HepG2 (cell line): ENCODE measurements at regions not wholly inside any gene's neighbourhood (a gene's known extent, or its start where the extent isn't known, plus 50 kb on each side); places are given as distances from the start of the nearest gene placed in this dataset.

Source experiments
- ATAC-seq: fragments of 200-7000 bp; cut with Tn5 transposase; 3 replicates; pipeline ENCODE4 v1.9.1; 2020; ENCODE audit warnings: mild to moderate bottlenecking, moderate library complexity
- BruUV-seq: library from RNA; stranded (reverse); fragments of 400-500 nt; replicated peaks from 2 replicates; lab custom pipeline; 2021; lab: Mats Ljungman, UMichigan
- CTCF ChIA-PET: fragments of 300-600 bp; formaldehyde crosslinking; extraction: SDS; loops from one replicate; lab custom pipeline; 2021; ENCODE audit warnings: low total read pairs, inconsistent platforms, low intra/inter-chr PET ratio; lab: Yijun Ruan, JAX
- POLR2A ChIA-PET: fragments of 350-600 bp; sonication (Branson Sonifier 250); formaldehyde crosslinking; loops from one replicate; lab custom pipeline; 2020; ENCODE audit warnings: antibody characterized with exemption, inconsistent platforms; lab: Yijun Ruan, JAX
- DNase-seq: peaks from one replicate; pipeline ENCODE4 v3.0.0-alpha.2; 2015; ENCODE audit warnings: low spot score
- FAIRE-seq: peaks from 3 replicates; lab custom pipeline; 2011; peaks lifted over from hg19 to GRCh38; lab: Jason Lieb, UNC
- H2AFZ ChIP-seq: one replicate; pipeline ENCODE4 v1.6.1; 2011; ENCODE audit warnings: low read length, inconsistent platforms
- H3K27ac ChIP-seq: fragments of 300-600 bp; 3 replicates; pipeline ENCODE4 v1.8.0; 2011; ENCODE audit warnings: mixed run types, mild to moderate bottlenecking, mixed read lengths, low read length, inconsistent platforms; ENCODE audit not compliant: insufficient read depth; ENCODE audit errors: extremely low read length
- H3K27me3 ChIP-seq, 2 experiments: fragments of 200-600 bp in 1 of 2; 2 replicates in 1 of 2; 3 replicates in 1 of 2; pipeline versions ENCODE4 v1.6.0 to v1.8.0; 2011; ENCODE audit warnings: low read length in 2 of 2, mild to moderate bottlenecking in 2 of 2, moderate library complexity in 2 of 2, inconsistent platforms in 1 of 2; ENCODE audit not compliant: insufficient read depth in 2 of 2, control insufficient read depth in 1 of 2
- H3K36me3 ChIP-seq, 2 experiments: fragments of 200-600 bp in 1 of 2; replicated peaks in 1 of 2; 2 replicates in 1 of 2; 3 replicates in 1 of 2; pipeline versions ENCODE4 v1.5.1 to v1.8.0; 2011; ENCODE audit warnings: low read length in 2 of 2, inconsistent platforms in 1 of 2; ENCODE audit not compliant: insufficient read depth in 2 of 2, control insufficient read depth in 1 of 2
- H3K4me1 ChIP-seq: 2 replicates; pipeline ENCODE4 v1.5.1; 2012; ENCODE audit warnings: low read length, inconsistent platforms; ENCODE audit not compliant: insufficient read depth
- H3K4me2 ChIP-seq: 2 replicates; pipeline ENCODE4 v1.6.0; 2011; ENCODE audit warnings: low read depth, low read length, inconsistent platforms
- H3K4me3 ChIP-seq, 3 experiments: fragments of 200-600 bp in 1 of 3; sonication (generic), shearing (Covaris generic) in 1 of 3; replicated peaks in 1 of 3; 2 replicates each; pipeline ENCODE4 v1.5.1; 2011 to 2016; ENCODE audit warnings: low read length in 3 of 3, inconsistent platforms in 2 of 3, low read depth in 2 of 3, mild to moderate bottlenecking in 2 of 3, control low read depth in 1 of 3, mixed read lengths in 1 of 3; ENCODE audit not compliant: insufficient read depth in 1 of 3
- H3K79me2 ChIP-seq: one replicate; pipeline ENCODE4 v1.6.1; 2011; ENCODE audit warnings: low read length, inconsistent platforms; ENCODE audit not compliant: insufficient read depth
- H3K9ac ChIP-seq: 2 replicates; pipeline ENCODE4 v1.6.0; 2011; ENCODE audit warnings: mild to moderate bottlenecking, low read depth, low read length, inconsistent platforms; ENCODE audit not compliant: insufficient read depth
- H3K9me3 ChIP-seq: 2 replicates; pipeline ENCODE4 v1.5.1; 2012; ENCODE audit warnings: mild to moderate bottlenecking, low read length
- H4K20me1 ChIP-seq: 2 replicates; pipeline ENCODE4 v1.6.0; 2011; ENCODE audit warnings: inconsistent platforms, mild to moderate bottlenecking, low read length, moderate library complexity; ENCODE audit not compliant: insufficient read depth
- AKNA ChIP-seq: sonication (generic); formaldehyde crosslinking; IDR thresholded peaks from 2 replicates; pipeline ENCODE4 v1.4.0; 2020; ENCODE audit warnings: missing genetic modification reagents, borderline replicate concordance
- ARID2 ChIP-seq: sonication (generic); formaldehyde crosslinking; IDR thresholded peaks from 2 replicates; pipeline ENCODE4 v1.8.1; 2022; ENCODE audit warnings: mild to moderate bottlenecking, missing genetic modification reagents, borderline replicate concordance
- CREB1 ChIP-seq, 2 experiments: fragments of 450-650 bp in 1 of 2; IDR thresholded peaks; 2 replicates each; pipeline ENCODE4 v1.6.1; 2016 to 2017; ENCODE audit warnings: control low read depth in 1 of 2, mild to moderate bottlenecking in 1 of 2, missing compliant biosample characterization in 1 of 2, missing genetic modification characterization in 1 of 2
- DPF2 ChIP-seq: sonication (generic); formaldehyde crosslinking; IDR thresholded peaks from 2 replicates; pipeline ENCODE4 v1.4.0; 2020; ENCODE audit warnings: mild to moderate bottlenecking, low read depth, missing genetic modification reagents, borderline replicate concordance
- FOSL2 ChIP-seq: sonication (generic); formaldehyde crosslinking; IDR thresholded peaks from 2 replicates; pipeline ENCODE4 v1.4.0; 2020; ENCODE audit warnings: missing genetic modification reagents
- HDAC6 ChIP-seq: fragments of 200-600 bp; sonication (generic); IDR thresholded peaks from 2 replicates; pipeline ENCODE4 v1.7.0; 2017; ENCODE audit warnings: mild to moderate bottlenecking, antibody characterized with exemption, low read length, low read depth
- KDM6A ChIP-seq: IDR thresholded peaks from 2 replicates; pipeline ENCODE4 v1.6.1; 2016; ENCODE audit warnings: low read depth
- SRSF4 ChIP-seq: fragments of 200-400 bp; formaldehyde crosslinking; IDR thresholded peaks from one replicate; pipeline ENCODE4 v1.6.1; 2018; ENCODE audit warnings: mild to moderate bottlenecking, low read depth, low read length, moderate library complexity; ENCODE audit not compliant: poor library complexity, severe bottlenecking
- SUZ12 ChIP-seq: fragments of 150-350 bp; IDR thresholded peaks from 2 replicates; pipeline ENCODE4 v1.6.1; 2014; ENCODE audit warnings: low read depth, low read length
- TFE3 ChIP-seq: IDR thresholded peaks from 2 replicates; pipeline ENCODE4 v1.6.1; 2016
- ZNF180 ChIP-seq: sonication (generic); formaldehyde crosslinking; IDR thresholded peaks from 2 replicates; pipeline ENCODE4 v1.4.0; 2020; ENCODE audit warnings: low read depth, missing genetic modification reagents, borderline replicate concordance
- ZNF30 ChIP-seq: sonication (generic); formaldehyde crosslinking; IDR thresholded peaks from 2 replicates; pipeline ENCODE4 v1.5.0; 2020; ENCODE audit warnings: mild to moderate bottlenecking, missing genetic modification reagents
- ZNF326 ChIP-seq: sonication (generic); formaldehyde crosslinking; IDR thresholded peaks from 2 replicates; pipeline ENCODE4 v1.4.0; 2020; ENCODE audit warnings: missing genetic modification reagents, borderline replicate concordance
- ZNF562 ChIP-seq: sonication (generic); formaldehyde crosslinking; IDR thresholded peaks from 2 replicates; pipeline ENCODE4 v1.8.0; 2022; ENCODE audit warnings: missing genetic modification reagents, borderline replicate concordance
- ZNF704 ChIP-seq: sonication (generic); formaldehyde crosslinking; IDR thresholded peaks from 2 replicates; pipeline ENCODE4 v1.8.1; 2023; ENCODE audit warnings: mild to moderate bottlenecking, inconsistent platforms, moderate library complexity, missing genetic modification reagents, borderline replicate concordance
- ZNF784 ChIP-seq: sonication (generic); formaldehyde crosslinking; IDR thresholded peaks from 2 replicates; pipeline ENCODE4 v1.5.1; 2020; ENCODE audit warnings: missing genetic modification reagents, mild to moderate bottlenecking, borderline replicate concordance
- ZNF891 ChIP-seq: sonication (generic); formaldehyde crosslinking; IDR thresholded peaks from 2 replicates; pipeline ENCODE4 v1.5.0; 2020; ENCODE audit warnings: mild to moderate bottlenecking, missing genetic modification reagents
- ZSCAN12 ChIP-seq: sonication (generic); formaldehyde crosslinking; IDR thresholded peaks from 2 replicates; pipeline ENCODE4 v1.9.0; 2021; ENCODE audit warnings: mild to moderate bottlenecking, missing genetic modification reagents
- WGBS: methylation state at CpG from one replicate; pipeline ENCODE4 v1.1.6; 2017; ENCODE audit warnings: low lambda C conversion rate; 5-methylcytosine and 5-hydroxymethylcytosine counted together
- in situ Hi-C: cut with HindIII; loops from 2 replicates; pipeline ENCODE4 v1.10.0; 2017; ENCODE audit warnings: low pct_unique_long_range_greater_than_20kb; ENCODE audit not compliant: extremely low pct_ligation_motif_present
- intact Hi-C: fragments of 100-400 bp; cut with micrococcal nuclease; formaldehyde crosslinking; loops from one replicate; pipeline ENCODE4 v1.10.0; 2022; ENCODE audit not compliant: unreplicated experiment

- Histone ChIP-seq H3K27me3 (no peaks in the 10 kb centered on the region; a peak in 1 of 5 replicates), H2AFZ (no peak overlapping the region), H3K27ac (no peak overlapping the region), H3K9me3 (no peaks in the 10 kb centered on the region), H3K36me3 (no peaks in the 10 kb centered on the region), H3K4me3 (no peak overlapping the region), H3K79me2 (no peaks in the 10 kb centered on the region), H4K20me1 (no peaks in the 10 kb centered on the region), H3K4me2 (no peak overlapping the region), H3K4me1 (peaks cover 19% of the 10 kb centered on the region), H3K9ac (no peak overlapping the region)
- BruUV-seq, result no TSS peak
- ATAC-seq (peak; percentile 82), FAIRE-seq (peak; percentile 23), DNase-seq (peak; percentile 68)
- ChIA-PET POLR2A (no interaction called here), CTCF (no interaction called here)
- in situ Hi-C loops (no loop called here), intact Hi-C loops (no loop called here)
- 0% methylated on average over 2 of the region's 2 CpGs for WGBS
- peak; percentile 84 for TF ChIP-seq TFE3 (CRISPR knock-in tag)
- TF ChIP-seq ZNF180 (CRISPR knock-in tag), result no peak
- no peak for TF ChIP-seq KDM6A
- TF ChIP-seq HDAC6, result no peak
- TF ChIP-seq ZNF784 (CRISPR knock-in tag), result no peak
- TF ChIP-seq CREB1 (IDR thresholded peaks at IDR 0.05), result peak; percentile 71
- TF ChIP-seq CREB1 (CRISPR knock-in tag; IDR thresholded peaks at IDR 0.05), result no peak
- no peak for TF ChIP-seq ZNF326
- TF ChIP-seq ZNF891 (CRISPR knock-in tag), result no peak
- no peak for TF ChIP-seq SUZ12
- no peak for TF ChIP-seq ZNF30 (CRISPR knock-in tag)
- no peak for TF ChIP-seq ARID2
- TF ChIP-seq ZNF562 (CRISPR knock-in tag), result no peak
- TF ChIP-seq SRSF4, result no peak
- TF ChIP-seq DPF2, result no peak
- no peak for TF ChIP-seq AKNA
- TF ChIP-seq ZSCAN12 (CRISPR knock-in tag), result no peak
- TF ChIP-seq ZNF704 (CRISPR knock-in tag), result no peak
- peak; percentile 98 for TF ChIP-seq FOSL2
Observed at GRCh38 chr15:60255390-60255789, 142.4 kb downstream of the ANXA2 start.
